ENCODE measurements at regions not wholly inside any gene's neighbourhood (a gene's known extent, or its start where the extent isn't known, plus 50 kb on each side); places are given as distances from the start of the nearest gene placed in this dataset.

DNA sequence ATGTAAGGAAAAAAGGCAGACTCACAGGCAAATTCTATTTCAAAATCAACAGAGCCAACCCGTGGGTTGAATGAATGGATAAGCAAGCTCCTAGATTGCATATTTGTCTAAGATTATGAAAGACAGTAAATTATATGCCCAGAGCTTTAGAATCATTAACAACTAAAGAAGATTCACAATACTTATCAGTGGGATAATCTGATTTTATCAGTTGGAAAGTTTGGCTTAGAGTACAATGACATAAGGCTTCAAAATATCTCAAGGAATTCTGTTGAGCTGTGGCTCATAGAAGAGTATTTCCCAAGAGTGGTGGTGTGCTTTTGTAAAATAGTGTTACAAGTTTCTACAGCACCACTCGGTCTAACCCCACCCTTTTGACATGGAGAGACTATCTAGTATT lies 85.5 kb downstream of the ADAMTS1 start:
- BruUV-seq (replicated peaks), result no TSS peak
- H3K4me1 ChIP-seq (ENCODE audit: control insufficient read depth, insufficient read depth, low read length), result no peaks in the 10 kb centered on the region

DNA sequence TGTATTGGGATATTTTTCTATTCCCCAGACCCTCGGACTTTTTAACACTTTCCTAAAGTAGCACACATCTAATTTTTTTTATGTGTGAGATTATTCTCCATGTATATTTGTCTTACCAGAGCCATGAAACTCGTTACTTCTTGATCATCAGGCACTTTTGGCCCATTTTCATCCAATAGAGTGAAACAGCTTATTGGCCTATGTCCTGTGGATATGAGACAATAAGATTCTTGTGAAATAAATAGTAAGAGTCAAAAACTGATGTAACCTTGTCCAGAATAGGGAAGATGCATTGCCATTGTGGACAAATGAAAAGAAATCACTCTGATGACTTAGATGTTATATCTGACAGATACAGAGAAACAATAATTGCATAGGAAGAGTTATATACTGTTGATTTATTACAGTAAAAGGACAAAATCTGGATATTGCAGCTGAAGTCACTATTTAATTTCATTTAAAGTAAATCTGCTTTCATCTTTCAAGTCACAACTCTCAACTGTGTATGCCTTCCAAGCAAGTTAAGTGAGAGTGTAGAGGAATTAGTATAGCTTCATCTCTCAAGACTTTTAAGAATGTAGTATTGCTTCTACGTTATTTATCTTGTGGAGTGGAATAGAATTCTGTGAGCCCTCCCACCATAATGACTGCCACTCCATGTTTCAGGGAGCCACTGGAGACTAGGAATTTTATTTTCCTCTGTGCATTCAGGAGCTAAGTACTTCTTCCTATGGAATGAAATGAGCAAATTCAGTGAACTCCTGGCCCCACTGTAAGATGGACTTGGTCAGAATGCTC lies 86.9 kb downstream of the ADAMTS1 start:
- 0% methylated on average over 3 of the region's 3 CpGs for WGBS (ENCODE audit: insufficient coverage, insufficient replicate concordance, low lambda C conversion rate, missing lambda C conversion rate)
- intact Hi-C loops (cut with micrococcal nuclease; ENCODE audit: unreplicated experiment), result no loop called here
- ChIA-PET POLR2A (no interaction called here), CTCF (no interaction called here), SMC1A (ENCODE audit: uncharacterized antibody, unreplicated experiment) (no interaction called here), RAD21 (ENCODE audit: unreplicated experiment) (no interaction called here)
- in situ Hi-C loops (cut with MboI), result no loop called here
- Histone ChIP-seq H3K27ac (ENCODE audit: control insufficient read depth, insufficient read depth) (no peak overlapping the region), H3K4me1 (ENCODE audit: control insufficient read depth, insufficient read depth, low read length) (no peaks in the 10 kb centered on the region), H3K9ac (ENCODE audit: control insufficient read depth, insufficient read depth, low read length) (no peak overlapping the region), H3K4me3 (no peak overlapping the region), H3K9me3 (replicated peaks; ENCODE audit: control insufficient read depth, insufficient read depth, low read length) (no peaks in the 10 kb centered on the region), H3K36me3 (ENCODE audit: control insufficient read depth in 2 of 2, insufficient read depth in 2 of 2, low read length in 1 of 2) (no peaks in the 10 kb centered on the region), H3K79me2 (ENCODE audit: control insufficient read depth, insufficient read depth, low read length) (no peaks in the 10 kb centered on the region), H3K4me2 (ENCODE audit: control insufficient read depth, insufficient read depth) (no peak overlapping the region), H2AFZ (ENCODE audit: control insufficient read depth, low read depth, low read length) (no peak overlapping the region), H4K20me1 (ENCODE audit: control insufficient read depth, insufficient read depth) (no peaks in the 10 kb centered on the region), H3K27me3 (replicated peaks in 1 of 2; ENCODE audit: control insufficient read depth in 2 of 2, insufficient read depth in 2 of 2, low read length in 1 of 2) (no peaks in the 10 kb centered on the region)
- ATAC-seq (no peak), FAIRE-seq (no peak), DNase-seq (ENCODE audit: low read depth, low spot score) (no peak)
- BruUV-seq (replicated peaks), result no TSS peak
- TF ChIP-seq E4F1 (IDR thresholded peaks at IDR 0.05; ENCODE audit: borderline replicate concordance, partially characterized antibody), result no peak
- no peak for TF ChIP-seq GABPA (IDR thresholded peaks at IDR 0.05; ENCODE audit: low read depth)
- TF ChIP-seq SKIL (IDR thresholded peaks at IDR 0.05; ENCODE audit: low read depth, poor library complexity, severe bottlenecking), result no peak
- no peak for TF ChIP-seq TARDBP (IDR thresholded peaks at IDR 0.05; ENCODE audit: borderline replicate concordance)
- TF ChIP-seq NRF1 (conservative IDR thresholded peaks at IDR 0.05; ENCODE audit: low read depth, low read length), result no peak
- TF ChIP-seq SUZ12 (IDR thresholded peaks at IDR 0.05; ENCODE audit: unreplicated experiment), result no peak
- TF ChIP-seq, protein P1, sequence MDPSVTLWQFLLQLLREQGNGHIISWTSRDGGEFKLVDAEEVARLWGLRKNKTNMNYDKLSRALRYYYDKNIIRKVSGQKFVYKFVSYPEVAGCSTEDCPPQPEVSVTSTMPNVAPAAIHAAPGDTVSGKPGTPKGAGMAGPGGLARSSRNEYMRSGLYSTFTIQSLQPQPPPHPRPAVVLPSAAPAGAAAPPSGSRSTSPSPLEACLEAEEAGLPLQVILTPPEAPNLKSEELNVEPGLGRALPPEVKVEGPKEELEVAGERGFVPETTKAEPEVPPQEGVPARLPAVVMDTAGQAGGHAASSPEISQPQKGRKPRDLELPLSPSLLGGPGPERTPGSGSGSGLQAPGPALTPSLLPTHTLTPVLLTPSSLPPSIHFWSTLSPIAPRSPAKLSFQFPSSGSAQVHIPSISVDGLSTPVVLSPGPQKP (IDR thresholded peaks at IDR 0.05; ENCODE audit: low read depth, low read length), result no peak
- no peak for TF ChIP-seq NR2F1 (conservative IDR thresholded peaks at IDR 0.05)
- no peak for TF ChIP-seq RB1 (IDR thresholded peaks at IDR 0.05; ENCODE audit: borderline replicate concordance)
- TF ChIP-seq RAD51 (IDR thresholded peaks at IDR 0.05), result no peak
- no peak for TF ChIP-seq NBN (IDR thresholded peaks at IDR 0.05)

More for the DNA sequence above, 85.5 kb downstream of the ADAMTS1 start:
- ChIA-PET CTCF (no interaction called here), SMC1A (ENCODE audit: uncharacterized antibody, unreplicated experiment) (no interaction called here), RAD21 (ENCODE audit: unreplicated experiment) (no interaction called here), POLR2A (no interaction called here)
- 0% methylated on average over 2 of the region's 2 CpGs for WGBS (ENCODE audit: insufficient coverage, insufficient replicate concordance, low lambda C conversion rate, missing lambda C conversion rate)
- Histone ChIP-seq H3K4me3 (no peak overlapping the region), H3K79me2 (ENCODE audit: control insufficient read depth, insufficient read depth, low read length) (no peaks in the 10 kb centered on the region), H3K27ac (ENCODE audit: control insufficient read depth, insufficient read depth) (no peak overlapping the region), H2AFZ (ENCODE audit: control insufficient read depth, low read depth, low read length) (no peak overlapping the region), H3K27me3 (replicated peaks in 1 of 2; ENCODE audit: control insufficient read depth in 2 of 2, insufficient read depth in 2 of 2, low read length in 1 of 2) (no peaks in the 10 kb centered on the region), H3K9me3 (replicated peaks; ENCODE audit: control insufficient read depth, insufficient read depth, low read length) (no peaks in the 10 kb centered on the region), H3K4me2 (ENCODE audit: control insufficient read depth, insufficient read depth) (no peak overlapping the region), H3K36me3 (ENCODE audit: control insufficient read depth in 2 of 2, insufficient read depth in 2 of 2, low read length in 1 of 2) (no peaks in the 10 kb centered on the region), H4K20me1 (ENCODE audit: control insufficient read depth, insufficient read depth) (no peaks in the 10 kb centered on the region), H3K9ac (ENCODE audit: control insufficient read depth, insufficient read depth, low read length) (no peak overlapping the region)
- in situ Hi-C loops (cut with MboI), result no loop called here
- intact Hi-C loops (cut with micrococcal nuclease; ENCODE audit: unreplicated experiment), result no loop called here
- no peak for ATAC-seq
- FAIRE-seq, result no peak
- TF ChIP-seq FOXK2 (IDR thresholded peaks at IDR 0.05) (no peak), SPI1 (IDR thresholded peaks at IDR 0.05; ENCODE audit: borderline replicate concordance, insufficient read depth, low read depth, low read length) (no peak), SUZ12 (IDR thresholded peaks at IDR 0.05; ENCODE audit: unreplicated experiment) (no peak)
- DNase-seq (ENCODE audit: low read depth, low spot score), result no peak

All from GM12878 (cell line).